Sigmoid colon (tissue), 6 donors: ENCODE measurements at regions not wholly inside any gene's neighbourhood (a gene's known extent, or its start where the extent isn't known, plus 50 kb on each side); places are given as distances from the start of the nearest gene placed in this dataset.

Experiments
- DNase-seq: peaks from one replicate; pipeline ENCODE4 v3.0.0-alpha.2; 2019
- H3K27ac ChIP-seq, 4 donors: fragments of 200-600 bp; sonication (generic); one replicate each; pipeline ENCODE4 v1.5.1; 2016 to 2019; ENCODE audit warnings: mild to moderate bottlenecking in 1 of 4
- H3K27me3 ChIP-seq, 3 donors: fragments of 200-600 bp; sonication (generic); one replicate each; pipeline ENCODE4 v1.5.1; 2019; ENCODE audit warnings: mild to moderate bottlenecking in 1 of 3
- H3K36me3 ChIP-seq, 4 donors: fragments of 200-600 bp; sonication (generic); one replicate each; pipeline ENCODE4 v1.5.1; 2016 to 2019
- H3K4me1 ChIP-seq, 4 donors: fragments of 200-600 bp; sonication (generic); one replicate each; pipeline ENCODE4 v1.5.1; 2017 to 2019
- H3K4me3 ChIP-seq, 4 donors: fragments of 200-600 bp; sonication (generic); one replicate each; pipeline ENCODE4 v1.5.1; 2017 to 2019; ENCODE audit warnings: mild to moderate bottlenecking in 2 of 4, moderate library complexity in 1 of 4
- H3K9me3 ChIP-seq, 4 donors: fragments of 200-600 bp in 3 of 4; sonication (generic) in 3 of 4; one replicate each; pipeline versions ENCODE4 v1.5.1 to v1.6.1; 2013 to 2019
- EP300 ChIP-seq, 4 donors: sonication (generic); formaldehyde crosslinking; IDR thresholded peaks; one replicate each; pipeline ENCODE4 v1.6.1; 2017; ENCODE audit warnings: antibody characterized with exemption in 4 of 4
- POLR2A ChIP-seq, 2 donors: fragments of 450-650 bp; IDR thresholded peaks; one replicate each; pipeline ENCODE4 v1.6.1; 2016; ENCODE audit warnings: antibody characterized with exemption in 2 of 2, mild to moderate bottlenecking in 2 of 2, moderate library complexity in 2 of 2
- POLR2AphosphoS5 ChIP-seq, 4 donors: sonication (generic); formaldehyde crosslinking; IDR thresholded peaks; one replicate each; pipeline ENCODE4 v1.6.1; 2017; ENCODE audit warnings: antibody characterized with exemption in 4 of 4
- WGBS, 2 donors: extraction: QIAGEN DNeasy Blood & Tissue Kit; methylation state at CpG; one replicate each; pipeline ENCODE4 v1.1.7; 2013; 5-methylcytosine and 5-hydroxymethylcytosine counted together
- intact Hi-C: fragments of 100-400 bp; cut with DNase I; formaldehyde crosslinking; loops from one replicate; pipeline ENCODE4 v1.15.1; 2023
- TF ChIP-seq, protein P1 (sequence below), 4 experiments: fragments of 450-650 bp in 3 of 4; fragments of 200-600 bp in 1 of 4; IDR thresholded peaks; one replicate each; pipeline ENCODE4 v1.5.1; 2016 to 2019; ENCODE audit warnings: antibody characterized with exemption in 4 of 4, mild to moderate bottlenecking in 3 of 4, moderate library complexity in 2 of 4
- donor health status: healthy with polysubstance abuse.
- donor health status: healthy.

DNA sequence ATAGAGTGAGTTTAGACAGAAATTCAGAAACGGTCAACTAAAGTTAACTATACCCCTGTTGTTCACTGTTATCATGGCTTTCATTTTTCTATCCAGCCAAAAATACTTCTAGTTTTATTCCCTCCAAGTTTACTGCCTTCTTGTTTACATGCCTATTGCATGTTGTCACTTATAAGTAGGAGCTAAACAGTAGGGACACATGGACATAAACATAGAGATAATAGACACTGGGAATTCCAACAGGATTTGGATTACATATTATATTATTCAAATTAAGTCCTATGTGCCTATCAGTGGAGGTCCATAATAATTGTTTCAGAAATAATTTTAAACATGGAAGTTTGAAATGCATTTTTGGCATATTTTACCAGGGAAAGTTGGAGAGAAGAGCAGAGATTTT is 269.1 kb upstream of the ZNF717 start:
- Histone ChIP-seq H3K9me3 (no peaks in the 10 kb centered on the region), H3K36me3 (no peaks in the 10 kb centered on the region), H3K4me1 (no peaks in the 10 kb centered on the region), H3K27me3 (no peaks in the 10 kb centered on the region), H3K27ac (no peak overlapping the region), H3K4me3 (no peak overlapping the region)
- 61 to 69% methylated on average over 1 of the region's 1 CpG for WGBS, 2 donors
- no peak for DNase-seq
- intact Hi-C loops, result no loop called here
- TF ChIP-seq POLR2AphosphoS5 (IDR thresholded peaks at IDR 0.05), result no peak
- no peak for TF ChIP-seq EP300 (IDR thresholded peaks at IDR 0.05)

DNA sequence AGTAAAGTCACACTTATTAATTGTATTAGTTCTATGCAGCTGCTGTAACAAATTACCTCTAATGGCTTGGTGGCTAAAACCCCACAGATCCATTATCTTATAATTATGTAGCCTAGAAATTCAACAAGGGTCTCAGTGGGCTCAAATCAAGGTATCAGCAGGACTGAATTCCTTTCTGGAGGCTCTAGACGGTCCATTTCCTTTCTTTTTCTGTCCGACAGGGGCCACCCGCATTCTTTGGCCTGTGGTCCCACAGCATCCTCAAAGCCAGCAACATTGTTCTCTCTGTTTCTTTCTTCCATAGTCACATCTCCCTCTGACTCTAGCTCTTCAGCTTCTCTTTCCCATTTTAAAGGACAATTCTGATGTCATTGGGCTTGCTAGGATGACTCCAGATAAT is 276.3 kb upstream of the ZNF717 start:
- Histone ChIP-seq H3K4me1 (peaks cover 0 to 6% (median 0%) of the 10 kb centered on the region in 4 donors), H3K36me3 (no peaks in the 10 kb centered on the region), H3K27ac (no peak overlapping the region), H3K27me3 (no peaks in the 10 kb centered on the region), H3K9me3 (no peaks in the 10 kb centered on the region), H3K4me3 (no peak overlapping the region)
- DNase-seq, result no peak
- intact Hi-C loops, result no loop called here
- no peak for TF ChIP-seq EP300 (IDR thresholded peaks at IDR 0.05)
- no peak for TF ChIP-seq POLR2A (IDR thresholded peaks at IDR 0.05)
- TF ChIP-seq POLR2AphosphoS5 (IDR thresholded peaks at IDR 0.05), result no peak
- TF ChIP-seq, protein P1, sequence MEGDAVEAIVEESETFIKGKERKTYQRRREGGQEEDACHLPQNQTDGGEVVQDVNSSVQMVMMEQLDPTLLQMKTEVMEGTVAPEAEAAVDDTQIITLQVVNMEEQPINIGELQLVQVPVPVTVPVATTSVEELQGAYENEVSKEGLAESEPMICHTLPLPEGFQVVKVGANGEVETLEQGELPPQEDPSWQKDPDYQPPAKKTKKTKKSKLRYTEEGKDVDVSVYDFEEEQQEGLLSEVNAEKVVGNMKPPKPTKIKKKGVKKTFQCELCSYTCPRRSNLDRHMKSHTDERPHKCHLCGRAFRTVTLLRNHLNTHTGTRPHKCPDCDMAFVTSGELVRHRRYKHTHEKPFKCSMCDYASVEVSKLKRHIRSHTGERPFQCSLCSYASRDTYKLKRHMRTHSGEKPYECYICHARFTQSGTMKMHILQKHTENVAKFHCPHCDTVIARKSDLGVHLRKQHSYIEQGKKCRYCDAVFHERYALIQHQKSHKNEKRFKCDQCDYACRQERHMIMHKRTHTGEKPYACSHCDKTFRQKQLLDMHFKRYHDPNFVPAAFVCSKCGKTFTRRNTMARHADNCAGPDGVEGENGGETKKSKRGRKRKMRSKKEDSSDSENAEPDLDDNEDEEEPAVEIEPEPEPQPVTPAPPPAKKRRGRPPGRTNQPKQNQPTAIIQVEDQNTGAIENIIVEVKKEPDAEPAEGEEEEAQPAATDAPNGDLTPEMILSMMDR (IDR thresholded peaks at IDR 0.05), result no peak
- WGBS, 2 donors, result 89 to 93% methylated on average over 3 of the region's 3 CpGs

DNA sequence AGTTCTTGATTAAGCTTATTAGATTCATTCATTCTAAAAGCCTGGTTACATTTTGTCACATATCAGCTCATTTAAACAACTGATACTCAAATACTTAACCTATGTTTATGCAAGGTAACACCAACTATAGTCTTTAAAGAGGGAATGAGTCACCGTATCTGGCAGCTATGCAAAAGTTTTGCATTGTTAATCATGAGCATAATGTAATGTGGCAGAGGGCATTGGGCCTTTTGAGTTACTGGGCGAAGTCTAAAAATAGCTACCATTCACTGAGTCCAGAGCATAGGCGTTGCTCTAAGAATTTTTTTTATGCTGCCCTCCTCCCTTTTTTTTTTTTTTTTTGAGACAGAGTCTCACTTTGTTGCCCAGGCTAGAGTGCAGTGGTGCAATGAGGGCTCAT is 277.7 kb upstream of the ZNF717 start:
- intact Hi-C loops, result no loop called here
- no peaks in the 10 kb centered on the region for H3K36me3 ChIP-seq
- TF ChIP-seq POLR2A (IDR thresholded peaks at IDR 0.05) (no peak), EP300 (IDR thresholded peaks at IDR 0.05) (no peak), POLR2AphosphoS5 (IDR thresholded peaks at IDR 0.05) (no peak)
- TF ChIP-seq, protein P1 (IDR thresholded peaks at IDR 0.05), result no peak
- no peak for DNase-seq
- no peak overlapping the region for H3K27ac ChIP-seq
- no peaks in the 10 kb centered on the region for H3K27me3 ChIP-seq
- H3K9me3 ChIP-seq, result no peaks in the 10 kb centered on the region
- no peak overlapping the region for H3K4me3 ChIP-seq
- H3K4me1 ChIP-seq, result peaks cover 0 to 6% (median 0%) of the 10 kb centered on the region in 4 donors
- 66 to 76% methylated on average over 3 of the region's 3 CpGs for WGBS, 2 donors

DNA sequence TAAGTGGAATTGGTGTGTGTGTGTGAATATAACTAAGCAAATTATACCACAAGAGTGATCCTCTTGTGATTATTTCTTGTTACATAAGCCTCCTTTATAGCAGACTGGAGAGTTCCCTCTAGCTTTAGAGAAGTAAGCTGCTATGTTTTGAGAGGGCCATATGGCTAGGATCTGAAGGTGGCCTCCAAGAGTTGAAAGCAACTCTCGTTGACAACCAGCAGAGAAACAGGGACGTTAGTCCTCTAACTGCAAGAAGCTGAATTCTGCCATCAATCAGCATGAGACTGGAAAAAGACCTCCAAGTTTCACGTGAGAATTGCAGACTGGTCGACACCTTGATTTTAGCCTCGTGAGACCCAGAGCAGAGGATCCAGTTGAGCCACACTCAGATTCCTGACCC is 278.5 kb upstream of the ZNF717 start:
- WGBS, 2 donors, result 66 to 76% methylated on average over 5 of the region's 5 CpGs
- no peak for DNase-seq
- Histone ChIP-seq H3K4me3 (no peak overlapping the region), H3K4me1 (peaks cover 0 to 6% (median 0%) of the 10 kb centered on the region in 4 donors), H3K27ac (no peak overlapping the region), H3K9me3 (no peaks in the 10 kb centered on the region), H3K36me3 (no peaks in the 10 kb centered on the region), H3K27me3 (no peaks in the 10 kb centered on the region)
- intact Hi-C loops, result no loop called here
- no peak for TF ChIP-seq EP300 (IDR thresholded peaks at IDR 0.05)
- TF ChIP-seq, protein P1 (IDR thresholded peaks at IDR 0.05), result no peak
- TF ChIP-seq POLR2AphosphoS5 (IDR thresholded peaks at IDR 0.05), result no peak

DNA sequence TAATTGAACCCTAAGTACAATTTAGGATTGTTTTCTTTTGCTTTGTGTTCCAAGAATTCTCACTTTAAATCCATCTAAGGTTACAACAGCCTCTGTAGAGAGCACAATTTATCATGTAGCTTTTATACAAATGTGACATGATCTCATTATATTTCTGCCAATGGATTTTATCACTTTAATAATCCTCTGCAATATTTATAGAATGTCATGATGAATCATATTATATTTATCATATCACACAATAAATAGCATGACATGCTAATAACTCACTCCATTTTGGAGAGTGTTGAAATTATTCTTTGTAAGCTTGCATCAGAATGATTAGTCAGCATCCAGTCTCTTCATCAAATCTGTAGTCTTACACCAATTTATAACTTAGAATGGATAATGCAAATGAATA is 280.6 kb upstream of the ZNF717 start:
- TF ChIP-seq POLR2A (IDR thresholded peaks at IDR 0.05) (no peak), POLR2AphosphoS5 (IDR thresholded peaks at IDR 0.05) (no peak), EP300 (IDR thresholded peaks at IDR 0.05) (no peak)
- TF ChIP-seq, protein P1 (IDR thresholded peaks at IDR 0.05), result no peak
- Histone ChIP-seq H3K27ac (no peak overlapping the region), H3K9me3 (no peaks in the 10 kb centered on the region), H3K36me3 (no peaks in the 10 kb centered on the region), H3K4me3 (no peak overlapping the region), H3K27me3 (no peaks in the 10 kb centered on the region), H3K4me1 (peaks cover 0 to 6% (median 0%) of the 10 kb centered on the region in 4 donors)
- DNase-seq, result no peak
- intact Hi-C loops, result no loop called here
